ENCODE measurements at regions not wholly inside any gene's neighbourhood (a gene's known extent, or its start where the extent isn't known, plus 50 kb on each side); places are given as distances from the start of the nearest gene placed in this dataset.
"Not testable (repeated sequence)": the region's sequence is repeated elsewhere in the genome, so short reads cannot be mapped to it uniquely, and the experiment has no call there.

DNA sequence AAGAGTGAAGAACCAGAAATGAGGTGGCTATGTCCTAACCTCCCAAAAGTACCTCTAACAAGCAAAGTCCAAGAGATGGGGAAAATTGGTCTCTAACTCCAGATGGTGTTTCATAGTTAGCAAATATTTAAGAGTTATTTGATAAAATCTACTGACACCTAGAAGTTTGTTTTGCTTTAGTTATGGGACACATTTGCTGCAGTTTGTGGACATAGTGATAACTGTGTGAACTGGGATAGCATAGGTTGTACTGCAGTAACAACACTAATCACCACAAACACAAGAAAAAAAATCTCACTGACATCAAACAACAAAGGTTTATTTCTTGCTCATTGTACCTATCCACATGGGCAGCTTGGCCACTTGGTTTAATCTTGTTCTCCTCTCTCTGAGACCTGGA lies 965.0 kb upstream of the SPRY2 start:
- no peak for DNase-seq

DNA sequence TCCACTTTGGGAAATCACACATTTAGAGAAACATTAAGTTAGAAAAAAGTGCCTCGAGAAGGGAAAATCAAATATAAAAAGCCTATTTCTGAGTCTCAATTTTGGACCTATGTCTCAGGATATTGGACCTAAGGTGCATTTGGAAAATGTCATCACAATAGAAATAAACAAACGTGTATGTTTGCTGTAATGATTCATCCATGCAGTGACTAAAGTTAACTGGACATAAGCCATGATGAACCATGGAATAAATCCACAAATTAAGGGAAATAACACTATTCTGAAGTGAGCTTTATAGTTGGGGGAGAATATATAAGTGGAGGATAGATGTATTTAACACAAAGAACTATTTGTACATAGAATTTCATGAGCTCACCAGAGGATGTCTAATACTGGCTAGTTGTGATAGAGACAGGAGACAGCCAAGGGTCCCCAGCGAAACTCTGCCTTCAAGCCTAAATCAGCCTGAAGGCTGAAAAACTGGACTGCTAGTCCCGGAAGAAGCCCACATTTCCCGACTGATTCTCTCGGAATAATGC lies 963.3 kb upstream of the SPRY2 start:
- DNase-seq = no peak

DNA sequence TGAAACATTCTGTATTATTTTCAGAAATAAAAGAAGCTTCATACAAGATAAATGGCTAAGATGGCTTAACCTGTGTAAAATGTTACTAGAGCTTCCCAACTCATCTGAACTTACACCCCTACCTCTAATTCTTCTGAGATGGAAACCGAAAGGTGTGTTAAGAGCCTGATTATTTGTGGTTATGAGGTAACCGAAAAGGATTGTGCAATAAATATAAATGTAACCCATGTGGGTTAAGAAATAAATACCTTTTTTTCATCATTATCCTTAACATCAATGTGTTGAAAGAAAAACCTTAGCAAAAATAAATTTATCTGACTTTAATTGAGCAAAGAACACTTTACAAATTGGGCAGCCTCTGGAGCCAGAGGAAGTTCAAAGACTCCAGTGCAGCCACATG lies 961.8 kb upstream of the SPRY2 start:
- DNase-seq = no peak

DNA sequence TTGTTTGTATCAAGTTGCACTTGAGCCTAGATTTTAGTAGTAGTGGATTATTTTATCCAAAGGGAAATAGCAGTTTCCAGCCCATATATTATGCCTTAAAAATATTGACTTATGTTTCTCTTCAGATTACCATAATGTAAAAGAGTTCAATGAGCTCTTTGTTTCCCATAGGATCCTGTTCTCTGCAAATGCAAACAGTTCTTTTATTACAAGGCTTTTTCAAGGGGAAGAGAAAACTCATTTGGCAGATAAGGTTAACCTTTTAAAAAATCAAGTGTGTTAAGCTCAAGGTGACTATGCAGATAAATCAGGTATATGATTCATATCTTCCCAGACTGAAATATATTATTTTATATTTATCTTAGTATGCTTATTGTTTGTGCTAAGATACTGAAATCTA lies 961.2 kb upstream of the SPRY2 start:
- no peak for DNase-seq

DNA sequence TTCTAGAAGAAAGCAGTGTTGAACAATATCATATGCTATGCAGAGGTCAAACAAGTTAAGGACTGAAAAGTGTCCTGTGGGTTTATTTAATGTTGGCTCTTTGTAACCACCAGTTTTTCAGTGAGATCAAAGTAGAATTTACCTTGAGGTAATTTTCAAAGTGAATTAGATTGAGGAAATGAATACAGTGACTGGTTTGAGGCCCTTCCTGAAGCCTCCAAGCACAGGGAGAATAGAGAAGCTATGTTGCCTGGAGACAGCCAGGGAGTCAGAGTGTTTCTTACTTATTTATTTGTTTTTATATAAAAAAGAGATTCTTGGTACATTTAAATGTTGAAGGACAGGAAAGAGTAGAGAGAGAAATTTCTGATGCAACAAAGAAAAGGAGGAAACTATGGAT lies 954.3 kb upstream of the SPRY2 start:
- DNase-seq = no peak

DNA sequence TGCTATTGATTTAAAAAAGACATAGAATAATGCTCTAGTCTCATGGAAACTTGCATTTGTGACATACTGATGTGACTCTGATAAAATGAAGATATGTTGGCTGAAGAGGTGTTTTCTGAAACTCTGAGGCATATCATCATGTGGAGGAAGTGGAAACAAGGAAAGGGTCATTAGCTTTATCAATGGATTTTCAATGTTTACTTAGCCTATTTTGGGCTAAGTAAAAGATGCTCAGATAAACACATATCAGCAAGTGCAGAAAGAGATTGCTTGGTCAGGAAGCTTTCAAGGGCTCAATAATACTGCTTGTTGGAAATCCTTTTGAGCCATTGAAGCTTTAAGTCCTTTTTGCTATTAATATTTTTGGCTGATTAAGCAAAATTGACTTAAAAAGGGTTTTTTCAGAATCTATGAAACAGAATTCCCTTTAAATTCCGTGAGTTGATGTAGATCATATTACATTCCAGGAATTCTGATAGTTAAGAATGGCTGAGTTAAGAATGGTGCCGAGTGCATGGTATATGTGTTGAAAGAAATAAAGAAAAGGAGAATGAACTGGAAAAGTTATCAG lies 952.8 kb upstream of the SPRY2 start:
- no peak for DNase-seq

DNA sequence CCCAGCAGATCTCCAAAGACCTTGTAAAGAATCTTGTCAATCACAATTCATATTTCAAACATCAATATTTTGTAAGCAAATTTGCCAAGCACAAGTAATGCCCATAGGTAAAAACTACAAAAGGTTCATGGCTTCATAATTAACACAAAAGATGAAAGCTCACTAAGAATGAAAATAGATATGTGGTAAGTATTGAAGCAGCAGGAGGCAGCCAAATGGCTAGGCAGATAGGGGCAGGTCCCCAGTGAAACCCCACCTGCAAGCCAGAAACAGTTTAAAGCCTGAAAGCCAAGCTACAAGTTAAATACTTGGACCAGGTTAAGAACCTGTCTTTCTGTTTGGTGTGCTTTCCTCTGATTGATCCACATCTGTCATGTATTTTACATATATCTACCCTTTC lies 942.6 kb upstream of the SPRY2 start:
- DNase-seq = no peak

DNA sequence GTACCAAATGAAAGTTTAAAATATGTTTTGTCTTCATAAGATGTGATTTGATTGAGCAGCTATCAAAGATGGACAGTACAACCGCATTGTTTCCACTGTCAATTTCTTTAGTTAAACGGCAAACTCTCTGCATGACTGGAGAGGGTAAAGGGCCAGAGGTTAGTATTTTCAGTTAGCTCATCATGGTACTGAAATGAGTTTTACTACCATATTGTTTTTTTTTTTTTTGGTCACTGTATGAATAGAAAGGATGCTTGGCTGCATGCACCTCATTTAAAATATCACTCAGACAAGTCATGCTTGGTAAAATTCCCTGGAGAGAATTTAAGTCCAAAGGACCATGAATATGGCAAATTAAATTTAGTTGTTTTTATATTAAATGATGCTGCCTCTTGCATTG lies 942.1 kb upstream of the SPRY2 start:
- no peak for DNase-seq

DNA sequence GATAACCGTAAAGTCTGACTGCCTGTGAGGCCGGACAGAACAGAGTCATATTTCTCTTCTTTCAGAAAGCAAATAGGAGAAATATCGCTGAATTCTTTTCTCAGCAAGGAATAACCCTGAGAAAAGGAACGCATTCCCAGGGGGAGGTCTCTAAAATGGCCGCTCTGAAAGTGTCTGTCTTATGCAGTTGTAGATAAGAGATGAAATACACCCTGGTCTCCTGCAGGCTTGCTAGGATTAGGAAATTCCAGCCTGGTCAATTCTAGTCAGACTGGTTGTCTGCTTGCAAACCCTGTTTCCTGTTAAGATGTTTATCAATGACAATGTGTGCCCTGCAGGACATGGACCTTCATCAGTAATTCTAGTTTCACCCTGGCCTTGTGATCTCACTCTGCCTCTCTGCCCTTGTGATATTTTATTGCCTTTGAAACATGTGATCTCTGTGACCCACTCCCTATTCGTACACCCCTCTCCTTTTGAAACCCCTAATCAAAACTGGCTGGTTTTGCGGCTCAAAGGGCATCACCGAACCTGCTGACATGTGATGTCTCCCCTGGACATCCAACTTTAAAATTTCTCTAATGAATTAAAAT lies 934.8 kb upstream of the SPRY2 start:
- DNase-seq = no peak

DNA sequence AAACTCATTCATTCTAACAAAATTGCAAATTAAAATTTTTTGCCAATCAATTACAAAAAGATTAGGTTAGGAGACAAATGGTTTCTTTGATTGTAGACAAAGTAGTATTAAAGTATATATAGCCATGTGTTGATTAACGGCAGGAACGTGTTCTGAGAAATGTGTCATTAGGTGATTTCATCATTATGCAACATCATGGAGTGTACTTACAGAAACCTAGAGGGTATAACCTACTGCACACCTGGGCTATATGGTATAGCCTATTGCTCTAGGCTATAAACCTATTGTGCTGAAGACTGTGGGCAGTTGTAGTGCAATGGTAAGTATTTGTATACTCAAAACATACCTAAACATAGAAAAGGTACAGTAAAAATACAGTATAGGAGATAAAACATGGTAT lies 906.8 kb upstream of the SPRY2 start:
- DNase-seq = no peak

DNA sequence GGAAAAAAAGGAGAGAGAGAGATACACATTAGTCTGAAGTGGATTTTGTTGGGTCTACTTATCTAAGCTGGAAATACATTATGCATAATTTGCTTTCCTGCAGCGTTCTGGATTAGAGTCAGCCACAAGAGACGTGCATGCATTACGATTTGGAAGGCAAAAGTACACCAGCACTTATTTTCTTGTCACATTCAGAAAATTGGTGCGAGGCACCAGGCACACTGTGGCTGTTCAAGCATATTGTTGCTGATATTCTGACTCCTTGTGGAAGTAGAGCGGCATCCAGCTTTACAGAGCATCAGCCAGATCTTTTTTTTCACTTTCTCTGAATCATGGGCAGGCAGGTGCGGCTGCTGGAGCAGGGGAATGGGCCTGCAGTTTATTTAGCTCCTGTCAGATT lies 905.6 kb upstream of the SPRY2 start:
- no peak for DNase-seq

DNA sequence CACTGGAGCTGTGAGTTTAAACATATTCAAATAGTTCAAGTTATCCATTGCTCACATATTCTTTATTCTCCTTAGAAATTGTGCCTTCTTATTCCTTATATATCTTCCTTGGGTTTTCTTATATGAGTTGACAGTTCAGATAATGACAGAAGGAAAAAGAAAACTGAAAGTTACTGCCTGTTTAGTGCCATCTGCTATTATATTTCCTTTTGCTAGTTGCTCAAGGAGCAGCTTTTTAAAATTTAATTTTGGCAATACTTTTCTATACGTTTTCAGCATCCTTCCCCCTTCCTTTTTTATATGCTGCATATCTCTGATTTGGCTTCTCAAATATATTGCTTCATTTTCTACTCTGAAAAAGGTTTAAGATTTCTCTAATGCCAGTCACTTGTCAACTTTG lies 903.1 kb upstream of the SPRY2 start:
- no peak for DNase-seq

DNA sequence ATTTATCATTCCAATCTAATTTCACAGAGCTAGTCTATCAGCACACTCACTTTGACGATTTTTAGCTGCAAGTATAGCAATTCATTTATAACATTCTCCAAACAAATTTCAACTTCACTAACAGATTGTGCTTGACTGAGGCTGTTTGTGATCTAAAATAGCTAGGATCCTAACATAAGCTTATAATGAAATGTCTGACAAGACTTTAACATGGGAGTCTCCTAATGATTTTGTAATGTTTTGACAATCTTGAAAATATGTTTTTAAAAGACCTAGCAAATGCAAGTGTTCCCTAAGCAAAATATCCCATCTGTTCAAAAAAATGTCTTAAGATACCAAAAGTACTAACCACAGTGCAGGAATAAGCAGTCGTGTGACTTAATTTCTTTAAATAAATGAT lies 889.5 kb upstream of the SPRY2 start:
- no peak for DNase-seq

DNA sequence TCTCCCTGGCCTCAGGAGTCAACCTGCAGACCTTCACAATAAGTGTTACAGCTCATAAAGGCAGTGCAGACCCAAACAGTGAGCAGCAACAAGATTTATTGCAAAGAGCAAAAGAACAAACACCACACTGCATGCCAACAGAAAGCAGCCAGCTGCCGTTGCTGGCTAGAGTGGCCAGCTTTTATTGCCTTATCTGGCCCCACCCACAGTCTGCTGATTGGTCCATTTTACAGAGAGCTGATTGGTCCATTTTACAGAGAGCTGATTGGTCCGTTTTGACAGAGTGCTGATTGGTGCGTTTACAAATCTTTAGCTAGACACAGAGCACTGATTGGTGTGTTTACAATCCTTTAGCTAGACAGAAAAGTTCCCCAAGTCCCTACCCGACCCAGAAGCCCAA lies 885.9 kb upstream of the SPRY2 start:
- not testable (repeated sequence) for DNase-seq

DNA sequence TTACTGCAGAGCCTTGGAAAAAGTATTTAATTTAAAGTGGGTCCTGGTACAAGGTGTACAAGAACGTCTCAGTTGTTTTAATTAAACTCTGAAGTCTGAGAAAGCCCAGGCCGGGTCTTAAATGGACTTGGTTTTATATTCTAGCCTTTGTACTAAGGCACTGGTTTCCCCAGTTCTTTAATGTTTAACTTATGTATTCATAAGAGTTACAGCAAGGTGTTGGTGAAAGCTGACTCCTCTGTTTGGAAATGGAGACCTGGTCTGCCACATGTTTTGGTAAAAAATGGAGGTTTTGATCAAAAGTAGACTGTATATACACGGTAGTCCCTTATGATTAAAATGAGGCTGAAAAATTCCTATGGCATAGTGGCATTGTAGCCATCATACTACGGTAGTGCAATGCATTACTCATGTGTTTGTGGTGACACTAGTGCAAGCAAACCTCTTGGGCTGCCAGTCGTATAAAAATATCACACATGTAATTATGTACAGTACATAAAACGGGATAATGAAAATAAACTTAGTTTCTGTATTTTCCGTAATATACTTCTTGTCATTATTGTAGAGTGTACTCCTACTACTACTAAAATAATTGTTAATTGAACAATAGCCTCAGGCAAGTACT lies 883.4 kb upstream of the SPRY2 start:
- no peak for DNase-seq

DNA sequence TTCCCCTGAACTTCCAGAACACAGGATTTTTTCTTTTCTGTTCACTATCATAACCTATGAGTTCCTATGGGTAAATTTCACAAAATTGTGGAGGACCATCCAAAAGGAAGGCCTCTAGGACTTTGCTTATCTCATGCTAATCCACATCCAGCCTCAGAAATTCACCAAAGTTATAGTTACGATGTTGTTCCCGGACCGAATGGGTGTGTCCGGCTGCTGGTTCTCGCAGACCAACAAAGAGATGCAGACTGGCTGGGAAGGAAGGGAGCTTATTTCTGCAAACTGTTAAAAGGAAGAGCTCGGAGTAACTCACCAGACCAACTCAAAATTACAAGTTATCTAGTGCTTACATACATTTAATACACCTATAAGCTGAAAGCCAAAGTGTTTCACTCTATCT lies 882.9 kb upstream of the SPRY2 start:
- no peak for DNase-seq

DNA sequence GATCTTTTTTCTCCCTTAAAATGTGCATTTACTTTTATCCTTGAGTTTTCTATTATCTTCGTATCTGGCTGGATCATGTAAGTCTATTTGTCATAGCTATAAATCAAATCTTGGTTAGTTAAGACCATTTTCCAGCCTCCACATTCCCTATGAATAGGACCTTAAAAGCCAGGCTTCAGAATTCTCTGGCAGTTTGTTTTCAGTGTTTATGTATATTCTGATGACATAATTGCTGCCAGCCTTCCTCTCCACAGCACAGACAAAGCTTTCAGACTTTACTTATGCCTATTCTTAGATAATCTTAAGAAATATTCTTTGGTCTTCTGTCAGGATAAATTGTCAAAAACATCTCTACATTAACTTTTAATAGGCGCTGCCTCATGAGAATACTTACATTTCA lies 870.8 kb upstream of the SPRY2 start:
- DNase-seq = no peak

DNA sequence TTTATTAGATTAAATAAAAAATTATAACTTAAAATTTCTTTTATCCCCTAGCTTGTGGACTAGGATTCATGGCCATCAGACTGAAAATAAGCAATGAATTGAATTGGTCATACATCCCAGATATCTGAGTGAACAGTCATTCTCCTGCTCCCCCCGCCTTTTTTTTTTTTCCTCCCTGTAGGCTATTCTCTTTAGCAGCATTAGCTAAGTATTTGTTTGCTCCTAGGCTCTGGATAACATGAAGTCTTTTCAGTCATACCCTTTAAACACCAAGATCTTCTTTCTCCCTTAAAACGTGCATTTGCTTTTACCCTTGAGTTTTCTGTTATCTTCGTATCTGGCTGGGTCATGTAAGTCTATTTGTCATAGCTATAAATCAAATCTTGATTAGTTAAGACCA lies 866.7 kb upstream of the SPRY2 start:
- DNase-seq = no peak

DNA sequence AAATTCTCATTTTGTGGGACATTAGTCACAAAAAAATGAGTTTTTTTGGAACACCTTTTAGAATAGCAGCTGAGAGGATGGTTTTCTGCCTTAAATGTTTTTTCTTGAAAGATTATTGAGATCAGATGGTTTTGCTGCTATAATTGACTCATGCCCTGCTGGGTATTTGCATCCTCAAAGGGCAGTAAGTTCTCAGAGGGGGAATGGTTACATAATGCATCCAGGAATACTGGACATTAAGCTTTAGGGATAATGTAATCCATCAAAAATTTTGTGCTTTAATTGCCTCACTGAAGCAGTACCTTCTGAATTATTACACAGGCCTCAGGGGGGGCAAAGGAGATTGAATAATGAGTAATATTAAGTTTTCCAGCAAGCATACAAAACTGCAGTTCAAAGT lies 866.3 kb upstream of the SPRY2 start:
- no peak for DNase-seq

DNA sequence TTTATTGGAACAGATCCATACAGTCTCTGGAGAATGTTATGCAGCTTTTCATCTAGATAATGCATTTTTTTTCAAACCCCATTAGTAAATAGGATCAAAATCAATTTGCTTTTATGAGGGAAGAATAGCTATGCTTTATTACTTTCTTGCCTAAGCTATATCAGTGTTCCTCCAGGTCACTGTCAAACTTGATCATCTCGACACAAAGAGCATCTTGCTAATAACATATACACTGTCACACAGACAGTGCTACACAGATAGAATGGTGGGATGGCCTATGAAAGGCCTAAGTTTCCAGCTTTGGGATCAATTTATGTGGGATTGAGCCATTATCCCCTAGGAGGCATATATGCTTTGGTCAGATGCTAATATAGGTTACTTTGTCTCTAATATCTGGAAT lies 862.9 kb upstream of the SPRY2 start:
- no peak for DNase-seq

DNA sequence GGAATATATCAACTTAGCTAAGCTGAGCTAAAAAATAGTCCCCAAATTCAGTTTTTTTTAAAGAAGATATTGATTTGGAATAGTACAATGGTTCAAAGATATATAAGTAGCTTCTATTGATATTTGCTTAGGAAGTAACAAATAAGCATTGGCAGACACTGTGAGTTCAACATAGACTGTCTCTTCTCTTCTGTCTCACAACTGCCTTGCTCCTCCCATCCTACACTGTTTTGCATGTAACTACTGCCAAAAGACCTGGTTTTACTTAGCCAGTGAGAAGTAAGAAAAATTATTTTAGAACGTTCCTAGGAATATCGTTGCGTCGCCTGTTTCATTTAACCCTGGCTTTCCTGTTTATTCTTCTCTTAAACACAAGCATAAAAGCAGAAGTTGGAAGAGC lies 859.0 kb upstream of the SPRY2 start:
- no peak for DNase-seq

DNA sequence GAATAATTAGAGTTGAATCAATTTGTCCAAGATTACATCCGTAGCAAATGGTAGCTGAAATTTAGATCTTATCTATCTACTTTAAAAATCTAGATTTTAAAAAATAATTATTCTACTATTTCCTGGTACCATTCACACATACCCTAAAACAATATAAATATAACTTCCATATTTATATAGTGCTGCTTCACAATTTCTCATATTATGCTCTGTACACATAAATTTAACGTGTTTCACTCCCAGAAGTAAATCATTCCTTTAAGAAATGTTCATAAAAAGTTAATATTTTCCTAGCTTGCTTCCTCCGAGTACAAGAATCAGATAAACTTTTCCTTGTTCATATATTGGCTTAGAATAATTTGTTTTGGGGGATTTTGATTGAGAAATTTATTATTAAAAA lies 857.0 kb upstream of the SPRY2 start:
- no peak for DNase-seq

DNA sequence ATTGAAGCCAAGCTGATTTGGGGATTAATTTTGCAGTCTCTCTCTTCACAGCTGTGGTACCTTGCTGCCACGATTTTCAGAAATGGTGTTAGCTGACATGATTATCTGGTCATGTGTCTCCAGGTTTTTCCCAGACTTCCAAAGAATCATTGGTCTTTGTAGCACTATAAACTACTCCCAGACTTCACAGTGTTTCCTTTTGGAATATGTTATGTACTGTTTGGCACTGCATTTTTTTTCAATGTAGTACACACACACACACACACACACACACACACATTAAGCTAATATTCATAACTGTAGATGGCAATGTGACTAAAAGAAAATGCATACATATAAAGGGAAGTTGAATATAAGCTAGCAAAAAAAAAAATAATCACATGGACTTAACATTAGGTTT lies 856.6 kb upstream of the SPRY2 start:
- no peak for DNase-seq

DNA sequence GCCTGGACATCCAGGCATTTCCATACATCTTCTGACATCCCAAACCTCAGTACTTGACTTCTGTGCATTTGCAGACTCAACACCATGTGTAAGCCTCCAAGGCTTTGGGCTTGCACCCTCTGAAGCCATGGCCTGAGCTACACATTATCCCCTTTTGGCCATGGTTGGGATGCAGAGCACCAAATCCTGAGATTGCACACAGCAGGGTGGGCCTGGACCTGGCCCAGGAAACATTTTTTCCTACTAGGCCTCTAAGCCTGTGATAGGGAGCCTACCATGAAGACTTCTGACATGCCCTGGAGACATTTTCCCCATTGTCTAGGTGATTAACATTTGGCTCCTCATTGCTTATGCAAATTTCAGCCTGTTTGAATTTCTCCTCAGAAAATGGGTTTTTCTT lies 853.4 kb upstream of the SPRY2 start:
- no peak for DNase-seq

Data from DMS79 treated with DMSO at 0.1 percent for 48 hours (cell line).